NCI-H748 treated with DMSO at 0.1 percent for 48 hours (cell line): ENCODE measurements at regions not wholly inside any gene's neighbourhood (a gene's known extent, or its start where the extent isn't known, plus 50 kb on each side); places are given as distances from the start of the nearest gene placed in this dataset.

Experiments used
- DNase-seq: peaks from one replicate; lab custom pipeline; 2025; lab: John Stamatoyannopoulos, UW

DNA sequence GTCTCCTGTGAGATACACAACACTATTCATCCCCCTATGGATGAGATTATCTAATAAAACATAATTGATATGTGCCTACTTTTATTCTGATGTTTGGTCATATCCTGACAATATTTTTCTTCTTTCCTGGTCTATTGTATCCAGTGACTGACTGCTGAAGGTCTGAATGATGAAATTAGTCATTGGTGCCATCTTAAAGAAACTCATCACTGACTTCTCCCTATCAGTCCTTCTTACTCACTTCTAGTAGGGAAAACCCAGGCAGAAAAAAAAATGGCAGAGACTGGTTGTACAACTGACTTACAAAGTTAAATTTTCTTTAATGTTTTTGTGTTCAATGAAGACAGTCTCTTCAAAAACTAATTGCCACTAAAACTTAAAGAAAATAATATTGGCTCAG, 377.4 kb downstream of the HTR7 start:
- no peak for DNase-seq

DNA sequence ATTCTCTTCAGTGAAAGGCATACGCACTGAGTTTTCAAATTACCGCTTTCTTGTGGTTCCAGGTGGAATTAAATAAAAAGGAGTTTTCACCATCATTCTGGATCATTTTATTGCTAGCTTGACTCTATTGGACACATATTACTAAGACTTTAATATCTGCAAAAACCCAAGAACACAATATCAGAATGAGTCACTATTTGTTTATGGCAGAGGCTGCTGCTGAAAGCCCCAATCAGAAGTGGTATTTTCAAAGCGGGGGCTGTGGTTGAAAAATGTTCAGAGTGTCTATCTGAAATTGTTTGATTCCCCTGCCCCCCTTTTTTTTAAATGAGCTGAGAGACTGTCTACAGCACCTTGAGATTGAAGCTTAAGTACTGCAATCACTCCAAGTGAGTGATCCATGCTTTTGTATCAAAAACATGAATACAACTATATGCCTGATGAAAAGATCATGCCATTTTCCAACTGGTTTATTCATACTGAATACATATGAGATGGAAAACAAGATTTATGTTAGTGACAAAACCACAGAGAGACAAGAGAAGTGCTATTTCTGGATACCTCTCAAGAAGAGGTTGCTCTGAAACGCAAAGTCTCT, 376.4 kb downstream of the HTR7 start:
- no peak for DNase-seq

GRCh38 chr10:90484518-90484917, 373.3 kb downstream of the HTR7 start:
- no peak for DNase-seq

DNA sequence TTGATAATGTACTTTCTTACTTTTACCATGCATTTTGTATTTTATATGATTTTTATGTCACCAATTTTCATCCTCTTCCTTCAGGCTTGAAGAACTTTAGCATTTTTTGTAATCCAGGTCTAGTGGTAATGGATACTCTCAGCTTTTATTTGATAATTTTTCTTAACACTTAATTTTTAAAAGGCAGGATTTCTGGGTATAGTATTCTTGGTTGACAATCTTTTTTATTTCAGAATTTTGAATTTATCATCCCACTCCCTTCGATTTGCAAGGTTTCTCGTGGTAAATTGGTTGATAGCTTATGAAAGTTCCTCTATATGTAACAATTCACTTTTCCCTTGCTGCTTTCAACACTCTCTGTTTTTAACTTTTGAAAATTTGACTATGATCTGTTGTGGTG, 363.7 kb downstream of the HTR7 start:
- DNase-seq = no peak

DNA sequence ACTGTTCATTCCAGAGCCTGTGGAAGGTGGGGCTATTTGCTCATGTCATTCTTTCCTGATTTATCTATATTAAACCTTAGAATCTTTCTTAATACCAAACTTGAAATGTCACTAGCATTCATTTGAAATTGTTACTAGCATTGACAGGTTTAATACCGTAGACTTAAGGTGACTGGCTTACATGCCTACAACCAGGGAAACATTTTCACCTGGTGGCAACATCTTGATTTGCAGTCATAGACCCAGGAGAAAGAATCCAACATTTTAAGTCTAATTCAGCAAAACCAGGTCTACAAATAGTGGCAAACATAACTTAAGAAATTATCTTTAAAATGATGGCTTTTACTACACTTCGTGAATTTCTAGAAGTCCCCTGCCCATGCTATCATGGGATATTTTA, 353.7 kb downstream of the HTR7 start:
- no peak for DNase-seq

GRCh38 chr10:90526721-90527120, 331.1 kb downstream of the HTR7 start:
- DNase-seq = no peak

GRCh38 chr10:90530521-90530920, 327.3 kb downstream of the HTR7 start:
- no peak for DNase-seq

- no peak for DNase-seq
Measured at GRCh38 chr10:90557385-90557784, 300.5 kb downstream of the HTR7 start.

GRCh38 chr10:90560331-90560730, 297.5 kb downstream of the HTR7 start:
- no peak for DNase-seq

DNA sequence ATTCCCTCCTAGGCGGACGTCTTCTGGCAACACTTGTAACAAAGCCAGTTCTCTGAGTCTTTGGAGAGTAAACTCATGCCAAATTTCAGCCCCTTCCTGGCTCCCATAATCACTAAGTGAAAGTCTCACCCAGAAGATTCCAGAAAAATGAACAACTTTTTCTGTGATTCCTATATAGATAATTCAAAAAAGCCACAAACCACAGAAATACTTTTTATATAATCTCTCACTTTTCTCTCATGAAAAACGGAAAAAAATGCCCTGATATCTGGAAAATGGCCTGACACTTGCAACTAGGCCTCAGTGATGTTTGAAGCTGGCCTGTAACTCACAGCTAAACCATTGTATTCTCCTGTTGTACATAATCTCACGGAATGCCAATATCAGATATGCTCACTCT, 296.2 kb downstream of the HTR7 start:
- DNase-seq = no peak

DNA sequence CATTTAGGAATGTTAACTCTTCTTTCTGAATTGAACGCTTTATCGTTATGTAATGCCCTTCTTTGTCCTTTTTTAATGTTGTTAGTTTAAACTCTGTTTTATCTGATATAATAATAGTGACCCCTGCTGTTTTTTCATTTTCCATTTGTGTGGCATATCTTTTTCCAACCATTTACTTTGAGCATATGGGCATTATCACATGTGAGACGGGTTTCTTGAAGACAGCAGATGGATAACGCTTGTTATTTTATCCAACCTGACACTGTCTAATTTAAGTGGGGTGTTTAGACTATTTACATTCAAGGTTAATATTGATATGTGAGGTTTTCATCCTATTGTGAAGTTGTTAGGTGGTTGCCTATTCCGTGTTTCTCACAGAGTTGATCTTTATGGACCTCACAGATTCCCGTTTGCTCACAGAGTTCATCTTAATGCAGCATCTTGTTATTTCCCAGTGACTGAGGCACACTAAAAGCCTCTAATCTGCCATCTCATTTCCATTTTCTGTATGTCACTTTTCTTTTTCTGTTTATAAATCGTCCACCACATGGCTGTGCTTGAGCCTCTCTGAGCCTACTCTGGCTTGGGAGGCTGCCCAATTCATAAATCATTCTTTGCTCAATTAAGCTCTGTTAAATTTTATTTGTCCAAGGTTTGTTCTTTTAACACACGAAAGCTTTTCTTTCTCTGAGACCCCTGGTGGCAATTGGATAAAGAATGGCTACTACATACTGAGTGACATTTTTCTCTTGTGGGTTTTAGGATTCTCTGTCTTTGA, 286.2 kb downstream of the HTR7 start:
- peak; percentile 19 for DNase-seq

DNA sequence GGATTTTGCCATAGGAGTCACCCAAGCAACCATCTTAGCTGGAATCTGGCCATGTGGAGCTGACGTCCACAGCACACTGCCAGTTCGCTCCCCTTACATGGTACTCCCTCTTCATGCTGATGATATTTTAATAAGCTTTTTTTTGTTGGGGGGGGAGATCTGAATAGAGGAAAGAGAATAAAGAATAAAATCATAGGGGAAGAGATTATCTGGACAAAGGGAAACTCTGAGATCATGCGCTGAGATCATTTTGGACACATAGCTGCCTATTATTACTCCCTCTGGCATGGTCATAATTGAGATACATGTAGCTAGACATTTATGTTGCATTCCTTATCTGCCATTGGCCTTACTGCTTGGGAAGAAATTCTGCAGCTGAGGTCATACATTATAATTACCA, 282.7 kb downstream of the HTR7 start:
- DNase-seq = no peak

DNA sequence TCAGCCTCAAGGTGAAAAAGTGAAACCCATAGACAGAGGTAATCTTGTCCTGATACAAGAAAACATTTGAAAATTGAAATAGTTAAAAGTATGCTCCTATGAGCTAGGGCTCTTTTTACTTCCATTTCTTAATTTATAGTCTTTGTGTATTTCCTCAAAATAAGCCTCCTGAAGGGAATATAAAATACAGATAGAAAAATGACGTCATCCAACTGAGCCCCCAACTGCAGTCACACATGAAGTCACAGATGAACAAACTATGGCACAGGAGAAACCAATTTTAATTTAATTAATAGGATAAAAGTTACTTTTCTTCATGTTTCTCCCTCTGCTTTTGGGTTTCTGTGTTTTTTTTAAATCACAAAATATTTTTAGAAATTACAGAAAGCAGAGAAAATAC, 280.3 kb downstream of the HTR7 start:
- no peak for DNase-seq

DNA sequence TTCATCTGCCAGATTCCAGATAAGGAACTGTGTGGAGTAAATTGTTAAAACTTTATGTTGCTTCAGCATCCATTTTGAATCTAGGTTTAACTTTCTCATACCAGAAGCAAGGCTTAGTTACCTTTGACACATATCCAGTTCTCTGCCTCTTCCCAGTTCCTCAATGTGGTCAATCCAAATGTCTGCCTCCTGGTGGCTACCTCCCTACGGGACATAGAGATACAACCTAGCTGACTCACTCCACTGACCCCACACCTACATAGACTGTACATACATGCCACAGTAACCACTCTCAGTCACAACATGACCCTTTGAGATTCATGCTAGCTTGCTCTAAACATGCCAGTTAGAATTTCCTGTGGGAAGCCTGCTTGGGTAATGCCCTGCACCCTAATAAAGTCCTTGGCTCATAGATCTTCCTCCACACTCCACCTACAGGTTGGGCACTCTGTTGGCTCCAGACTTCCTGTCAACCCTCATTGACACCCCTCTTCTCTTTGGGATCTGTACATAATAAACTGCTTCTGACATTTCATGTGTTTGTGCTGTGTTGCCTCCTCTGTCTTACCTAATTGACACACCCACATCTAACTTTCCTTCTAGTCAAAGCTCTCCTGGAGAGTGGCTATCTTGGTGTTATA, 278.1 kb downstream of the HTR7 start:
- DNase-seq = no peak

- DNase-seq = no peak
Measured at GRCh38 chr10:90583416-90583815, 274.4 kb downstream of the HTR7 start.

DNA sequence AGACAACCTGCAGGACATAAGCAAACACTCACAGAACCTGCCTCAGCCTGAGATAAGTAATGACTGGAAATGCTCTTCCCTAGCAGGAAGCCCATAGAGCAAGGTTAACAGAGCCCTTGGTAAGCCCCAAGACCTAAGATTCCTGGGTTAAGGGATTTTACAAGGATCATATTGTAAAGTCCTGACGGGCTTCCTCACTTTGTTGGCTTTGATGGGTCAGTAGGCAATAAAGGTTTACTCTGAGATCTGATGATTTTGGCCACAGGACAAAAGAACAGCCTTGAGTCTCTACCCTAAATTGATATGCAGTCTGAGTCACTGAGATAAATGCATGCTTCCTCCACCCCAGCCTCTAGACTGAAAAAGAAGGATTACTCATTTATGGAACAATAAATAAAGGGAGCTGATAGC, 270.8 kb downstream of the HTR7 start:
- no peak for DNase-seq

DNA sequence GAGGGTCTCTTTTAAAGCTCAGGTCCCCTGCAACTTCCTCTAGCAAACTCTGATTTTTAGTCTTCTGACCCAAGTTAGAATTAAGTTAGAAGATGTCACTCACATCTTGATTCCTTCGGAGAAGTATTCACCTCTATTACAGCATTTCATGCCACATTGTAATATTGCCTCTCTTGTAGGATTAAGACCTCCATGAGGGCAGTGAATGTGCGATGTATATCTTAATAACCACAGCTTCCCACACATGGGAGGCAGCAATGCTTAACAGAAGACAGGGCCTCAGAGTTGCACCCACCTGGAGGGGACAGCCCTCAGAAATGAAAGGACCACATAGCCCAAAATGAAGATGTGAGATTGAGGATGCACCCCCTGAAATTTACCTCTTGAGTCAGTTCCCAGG, 270.3 kb downstream of the HTR7 start:
- DNase-seq = no peak

GRCh38 chr10:90588222-90588621, 269.6 kb downstream of the HTR7 start:
- no peak for DNase-seq

- DNase-seq = no peak
Measured at GRCh38 chr10:90589825-90590224, 268.0 kb downstream of the HTR7 start.

DNA sequence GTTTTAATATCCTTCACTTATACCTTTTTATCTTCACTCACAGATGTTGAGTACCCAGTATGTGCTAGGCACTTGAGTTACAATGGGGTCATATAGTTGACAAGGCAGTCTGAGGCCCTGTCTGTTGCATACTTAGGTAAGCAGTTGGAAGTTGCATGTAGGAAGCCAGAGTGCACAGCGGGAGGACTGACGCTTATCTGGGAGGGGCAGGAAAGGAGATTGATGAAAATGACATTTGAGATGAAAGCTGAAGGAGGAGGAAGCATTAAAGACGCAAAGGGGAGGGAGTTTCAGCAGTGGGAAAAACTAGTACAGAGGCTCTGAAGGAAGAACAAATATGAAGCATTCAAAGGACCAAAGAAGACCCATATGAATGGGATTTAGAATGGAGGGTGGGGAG, 266.2 kb downstream of the HTR7 start:
- DNase-seq = no peak

GRCh38 chr10:90592638-90593302, 265.1 kb downstream of the HTR7 start:
- no peak for DNase-seq

- no peak for DNase-seq
Measured at GRCh38 chr10:90598513-90598912, 259.3 kb downstream of the HTR7 start.
